Liver (tissue), 3 donors: ENCODE measurements at regions not wholly inside any gene's neighbourhood (a gene's known extent, or its start where the extent isn't known, plus 50 kb on each side); places are given as distances from the start of the nearest gene placed in this dataset.

Experiments
- ATF3 ChIP-seq: IDR thresholded peaks from 2 replicates; pipeline ENCODE4 v1.6.1; 2016; ENCODE audit warnings: antibody characterized with exemption
- CTCF ChIP-seq: fragments of 150-350 bp; IDR thresholded peaks from 2 replicates; pipeline ENCODE4 v1.5.1; 2017; ENCODE audit warnings: improper control_type of control experiment, low read depth, low read length; ENCODE audit not compliant: missing input control
- EGR1 ChIP-seq, 2 donors: IDR thresholded peaks; 2 replicates each; pipeline ENCODE4 v1.6.1; 2016 to 2018; ENCODE audit warnings: antibody characterized with exemption in 2 of 2, low read depth in 2 of 2
- FOXA1 ChIP-seq: IDR thresholded peaks from 2 replicates; pipeline ENCODE4 v1.6.1; 2016; ENCODE audit warnings: antibody characterized with exemption
- GABPA ChIP-seq, 2 donors: IDR thresholded peaks in 1 of 2; conservative IDR thresholded peaks in 1 of 2; 2 replicates each; pipeline ENCODE4 v1.6.1; 2016; ENCODE audit warnings: antibody characterized with exemption in 2 of 2, mild to moderate bottlenecking in 1 of 2, moderate library complexity in 1 of 2
- JUND ChIP-seq, 2 donors: IDR thresholded peaks; 2 replicates each; pipeline ENCODE4 v1.6.1; 2016; ENCODE audit warnings: antibody characterized with exemption in 2 of 2
- MAX ChIP-seq: IDR thresholded peaks from 2 replicates; pipeline ENCODE4 v1.6.1; 2016; ENCODE audit warnings: antibody characterized with exemption
- REST ChIP-seq: IDR thresholded peaks from 2 replicates; pipeline ENCODE4 v1.6.1; 2016; ENCODE audit warnings: antibody characterized with exemption, mild to moderate bottlenecking
- RXRA ChIP-seq, 2 donors: IDR thresholded peaks; 2 replicates each; pipeline ENCODE4 v1.6.1; 2017 to 2018; ENCODE audit warnings: antibody characterized with exemption in 2 of 2, mild to moderate bottlenecking in 1 of 2
- SP1 ChIP-seq: IDR thresholded peaks from 2 replicates; pipeline ENCODE4 v1.6.1; 2018; ENCODE audit warnings: antibody characterized with exemption, mild to moderate bottlenecking
- TAF1 ChIP-seq: conservative IDR thresholded peaks from 2 replicates; pipeline ENCODE4 v1.6.1; 2016; ENCODE audit warnings: antibody characterized with exemption, mild to moderate bottlenecking
- ZBTB33 ChIP-seq: IDR thresholded peaks from 2 replicates; pipeline ENCODE4 v1.6.1; 2016; ENCODE audit warnings: antibody characterized with exemption
- donor health status: healthy.
- donor health status: healthy.

GRCh38 chr9:73869264-73869663 is 627.9 kb upstream of the RORB start:
- no peak for TF ChIP-seq CTCF
- no peak for TF ChIP-seq ATF3
- no peak for TF ChIP-seq ZBTB33
- no peak for TF ChIP-seq JUND (IDR thresholded peaks at IDR 0.05)
- TF ChIP-seq FOXA1 = no peak
- TF ChIP-seq SP1 = no peak
- TF ChIP-seq TAF1 = no peak
- TF ChIP-seq REST = no peak
- no peak for TF ChIP-seq EGR1 (IDR thresholded peaks at IDR 0.05; ENCODE audit: low read depth in 2 of 2)
- no peak for TF ChIP-seq GABPA (IDR thresholded peaks at IDR 0.05 in 1 of 2, conservative IDR thresholded peaks at IDR 0.05 in 1 of 2)
- no peak for TF ChIP-seq RXRA (IDR thresholded peaks at IDR 0.05)
- no peak for TF ChIP-seq MAX
